ENCODE measurements at regions not wholly inside any gene's neighbourhood (a gene's known extent, or its start where the extent isn't known, plus 50 kb on each side); places are given as distances from the start of the nearest gene placed in this dataset.

DNA sequence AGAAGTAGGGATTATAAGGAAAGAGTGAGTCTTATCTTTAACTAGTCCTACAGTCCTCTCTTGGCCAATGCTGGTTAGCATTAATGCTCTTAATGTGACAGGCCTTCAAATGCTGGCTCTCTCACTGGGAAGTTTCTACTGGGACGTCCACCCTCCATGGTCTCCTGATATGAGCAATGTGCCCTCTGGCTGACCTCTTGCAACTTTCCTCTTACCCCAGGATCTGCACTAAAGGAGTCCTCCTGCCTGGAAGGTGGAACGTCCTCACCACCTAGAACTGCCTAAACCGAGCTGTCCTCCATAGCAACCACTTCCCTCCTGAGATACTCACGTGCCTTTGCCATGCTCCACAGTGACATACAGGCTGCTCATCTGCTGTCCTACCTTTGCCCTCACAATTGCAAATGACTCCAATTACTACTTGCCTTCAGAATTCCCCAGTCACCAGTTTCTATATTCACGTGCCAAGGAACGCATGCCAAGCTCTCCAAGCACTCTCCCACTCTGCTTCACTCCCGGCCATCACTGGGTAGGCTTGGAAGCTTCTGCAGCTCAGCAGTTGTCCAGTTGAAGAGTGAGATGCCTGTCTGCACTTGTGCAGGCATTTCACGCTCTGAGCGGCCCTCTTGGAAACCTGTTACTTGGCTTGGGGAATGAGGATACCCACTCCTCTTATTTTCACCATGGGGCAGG lies 404.7 kb downstream of the RRAGC start (continued):
- TF ChIP-seq USF2 (CRISPR knock-in tag; IDR thresholded peaks at IDR 0.05) = no peak
- TF ChIP-seq SOX15 (CRISPR knock-in tag; IDR thresholded peaks at IDR 0.05) = no peak
- no peak for TF ChIP-seq ZNF671 (CRISPR knock-in tag; IDR thresholded peaks at IDR 0.05)
- TF ChIP-seq ARID4B (CRISPR knock-in tag; IDR thresholded peaks at IDR 0.05; ENCODE audit: borderline replicate concordance) = no peak

GRCh38 chr1:38454236-38454635 lies 405.3 kb downstream of the RRAGC start:
- POLR2A ChIA-PET = no interaction called here
- Mint-ChIP-seq H3K4me3 (no peak overlapping the region), H3K27me3 (ENCODE audit: low read depth) (no peaks in the 10 kb centered on the region), H3K36me3 (peaks cover 17% of the 10 kb centered on the region; the same call in 1 of the 2 replicates), H3K27ac (no peak overlapping the region), H3K4me1 (peaks cover 35% of the 10 kb centered on the region), H3K9me3 (peaks cover 18% of the 10 kb centered on the region)
- TF ChIP-seq E2F5 (CRISPR knock-in tag; IDR thresholded peaks at IDR 0.05) (no peak), NR3C1 (CRISPR knock-in tag; conservative IDR thresholded peaks at IDR 0.05; ENCODE audit: low read depth) (no peak), TEAD4 (CRISPR knock-in tag; IDR thresholded peaks at IDR 0.05) (no peak), RORB (CRISPR knock-in tag; IDR thresholded peaks at IDR 0.05) (no peak), MLX (CRISPR knock-in tag; IDR thresholded peaks at IDR 0.05) (no peak), IRF2 (CRISPR knock-in tag; IDR thresholded peaks at IDR 0.05; ENCODE audit: borderline replicate concordance, low read depth) (no peak), HMGA2 (CRISPR knock-in tag; IDR thresholded peaks at IDR 0.05) (no peak), ZNF423 (CRISPR knock-in tag; IDR thresholded peaks at IDR 0.05) (no peak), NFE2L1 (CRISPR knock-in tag; IDR thresholded peaks at IDR 0.05) (no peak), FOXK1 (CRISPR knock-in tag; IDR thresholded peaks at IDR 0.05) (no peak), ZBTB21 (CRISPR knock-in tag; IDR thresholded peaks at IDR 0.05; ENCODE audit: borderline replicate concordance) (no peak), ELF4 (CRISPR knock-in tag; IDR thresholded peaks at IDR 0.05; ENCODE audit: low read depth) (no peak)
- TF ChIP-seq, protein P1, sequence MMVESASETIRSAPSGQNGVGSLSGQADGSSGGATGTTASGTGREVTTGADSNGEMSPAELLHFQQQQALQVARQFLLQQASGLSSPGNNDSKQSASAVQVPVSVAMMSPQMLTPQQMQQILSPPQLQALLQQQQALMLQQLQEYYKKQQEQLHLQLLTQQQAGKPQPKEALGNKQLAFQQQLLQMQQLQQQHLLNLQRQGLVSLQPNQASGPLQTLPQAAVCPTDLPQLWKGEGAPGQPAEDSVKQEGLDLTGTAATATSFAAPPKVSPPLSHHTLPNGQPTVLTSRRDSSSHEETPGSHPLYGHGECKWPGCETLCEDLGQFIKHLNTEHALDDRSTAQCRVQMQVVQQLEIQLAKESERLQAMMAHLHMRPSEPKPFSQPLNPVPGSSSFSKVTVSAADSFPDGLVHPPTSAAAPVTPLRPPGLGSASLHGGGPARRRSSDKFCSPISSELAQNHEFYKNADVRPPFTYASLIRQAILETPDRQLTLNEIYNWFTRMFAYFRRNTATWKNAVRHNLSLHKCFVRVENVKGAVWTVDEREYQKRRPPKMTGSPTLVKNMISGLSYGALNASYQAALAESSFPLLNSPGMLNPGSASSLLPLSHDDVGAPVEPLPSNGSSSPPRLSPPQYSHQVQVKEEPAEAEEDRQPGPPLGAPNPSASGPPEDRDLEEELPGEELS (CRISPR knock-in tag; IDR thresholded peaks at IDR 0.05) = no peak
- TF ChIP-seq, protein P2, sequence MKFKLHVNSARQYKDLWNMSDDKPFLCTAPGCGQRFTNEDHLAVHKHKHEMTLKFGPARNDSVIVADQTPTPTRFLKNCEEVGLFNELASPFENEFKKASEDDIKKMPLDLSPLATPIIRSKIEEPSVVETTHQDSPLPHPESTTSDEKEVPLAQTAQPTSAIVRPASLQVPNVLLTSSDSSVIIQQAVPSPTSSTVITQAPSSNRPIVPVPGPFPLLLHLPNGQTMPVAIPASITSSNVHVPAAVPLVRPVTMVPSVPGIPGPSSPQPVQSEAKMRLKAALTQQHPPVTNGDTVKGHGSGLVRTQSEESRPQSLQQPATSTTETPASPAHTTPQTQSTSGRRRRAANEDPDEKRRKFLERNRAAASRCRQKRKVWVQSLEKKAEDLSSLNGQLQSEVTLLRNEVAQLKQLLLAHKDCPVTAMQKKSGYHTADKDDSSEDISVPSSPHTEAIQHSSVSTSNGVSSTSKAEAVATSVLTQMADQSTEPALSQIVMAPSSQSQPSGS (CRISPR knock-in tag; IDR thresholded peaks at IDR 0.05; ENCODE audit: borderline replicate concordance, low read depth) = no peak
- ATAC-seq (peak; percentile 56), DNase-seq (ENCODE audit: low spot score) (peak; percentile 52)
- CTCF ChIA-PET = no interaction called here

Measured in WTC11 (cell line).